Spleen (tissue), 11 donors: ENCODE measurements at regions not wholly inside any gene's neighbourhood (a gene's known extent, or its start where the extent isn't known, plus 50 kb on each side); places are given as distances from the start of the nearest gene placed in this dataset.
"Not testable (repeated sequence)": the region's sequence is repeated elsewhere in the genome, so short reads cannot be mapped to it uniquely, and the experiment has no call there.

Experiments used
- DNase-seq: peaks from one replicate; pipeline ENCODE4 v3.0.0-alpha.2; 2020
- H3K27ac ChIP-seq, 8 donors: fragments of 200-600 bp; sonication (generic) in 7 of 8; 1 replicate in 4 of 8; 2 replicates in 4 of 8; pipeline versions ENCODE4 v1.5.0 to v1.8.0; 2016 to 2021; ENCODE audit warnings: inconsistent platforms in 4 of 8, mild to moderate bottlenecking in 4 of 8, moderate library complexity in 1 of 8
- H3K27me3 ChIP-seq, 7 donors: fragments of 200-600 bp; sonication (generic) in 6 of 7; replicated peaks in 1 of 7; 1 replicate in 4 of 7; 2 replicates in 3 of 7; pipeline versions ENCODE4 v1.5.0 to v1.8.0; 2016 to 2021; ENCODE audit warnings: inconsistent platforms in 3 of 7, mild to moderate bottlenecking in 1 of 7
- H3K36me3 ChIP-seq, 6 donors: fragments of 200-600 bp; sonication (generic) in 5 of 6; 1 replicate in 4 of 6; 2 replicates in 2 of 6; pipeline versions ENCODE4 v1.5.0 to v1.8.0; 2016 to 2021; ENCODE audit warnings: inconsistent platforms in 2 of 6
- H3K4me1 ChIP-seq, 6 donors: fragments of 200-600 bp; sonication (generic) in 5 of 6; 1 replicate in 3 of 6; 2 replicates in 3 of 6; pipeline versions ENCODE4 v1.5.0 to v1.8.0; 2016 to 2021; ENCODE audit warnings: inconsistent platforms in 3 of 6
- H3K4me3 ChIP-seq, 8 donors: fragments of 200-600 bp; sonication (generic) in 7 of 8; 1 replicate in 4 of 8; 2 replicates in 4 of 8; pipeline versions ENCODE4 v1.5.0 to v1.8.0; 2016 to 2021; ENCODE audit warnings: inconsistent platforms in 4 of 8, mild to moderate bottlenecking in 4 of 8, moderate library complexity in 2 of 8
- H3K9me3 ChIP-seq, 8 donors: fragments of 200-600 bp; sonication (generic) in 7 of 8; 1 replicate in 4 of 8; 2 replicates in 4 of 8; pipeline versions ENCODE4 v1.5.0 to v1.8.0; 2016 to 2021; ENCODE audit warnings: inconsistent platforms in 4 of 8
- CTCF ChIP-seq, 11 experiments: fragments of 200-600 bp in 7 of 11; fragments of 450-650 bp in 4 of 11; sonication (generic) in 4 of 11; IDR thresholded peaks in 8 of 11; conservative IDR thresholded peaks in 3 of 11; 1 replicate in 7 of 11; 2 replicates in 4 of 11; pipeline versions ENCODE4 v1.4.0 to v1.8.0; 2016 to 2021; ENCODE audit warnings: antibody characterized with exemption in 11 of 11, inconsistent platforms in 4 of 11, mild to moderate bottlenecking in 1 of 11
- POLR2A ChIP-seq, 3 donors: fragments of 450-650 bp; IDR thresholded peaks; one replicate each; pipeline ENCODE4 v1.5.1; 2017; ENCODE audit warnings: antibody characterized with exemption in 3 of 3, mild to moderate bottlenecking in 1 of 3
- POLR2AphosphoS5 ChIP-seq, 3 donors: sonication (generic); formaldehyde crosslinking; IDR thresholded peaks; one replicate each; pipeline ENCODE4 v1.5.1; 2017; ENCODE audit warnings: antibody characterized with exemption in 3 of 3
- WGBS, 5 donors: extraction: QIAGEN DNeasy Blood & Tissue Kit in 3 of 5; methylation state at CpG; one replicate each; pipeline versions ENCODE4 v1.1.5 to v1.1.7; 2013 to 2018; 5-methylcytosine and 5-hydroxymethylcytosine counted together
- intact Hi-C: fragments of 100-400 bp; cut with DNase I; formaldehyde crosslinking; loops from one replicate; pipeline ENCODE4 v1.15.0; 2023; ENCODE audit warnings: low total_unique reads
- donor health status: healthy with polysubstance abuse.
- donor health status: DM: no; HTN: no; CAD: no; lungs with moderate emphysema.
- donor health status: DM: no; HTN: no; CAD: no.
- donor health status: Bipolar disorder and iron deficiency.
- donor health status: healthy.
- donor health status: DM: no; HTN: no; CAD: no.
- donor health status: DM: yes; HTN: yes; CAD: no.

DNA sequence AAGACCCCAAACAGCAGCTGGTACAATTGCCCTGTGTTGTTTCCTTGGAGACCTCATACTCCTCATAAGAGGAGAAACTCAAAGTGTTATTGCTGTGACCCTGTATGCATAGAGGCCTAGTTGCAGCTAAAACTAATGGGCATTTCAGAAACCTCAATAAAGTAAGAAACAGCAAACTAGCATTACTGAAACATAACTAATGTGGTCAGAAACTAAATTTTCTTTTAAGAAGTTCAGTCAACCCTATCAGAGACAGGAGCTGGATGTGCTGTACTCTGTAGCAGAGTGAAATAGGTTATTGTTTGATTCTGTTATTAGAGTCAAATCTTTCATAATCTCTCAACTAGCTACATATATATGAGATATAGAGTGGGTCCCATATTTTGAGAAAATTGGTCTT is 257.5 kb upstream of the IRS4 start:
- no peaks in the 10 kb centered on the region for H3K36me3 ChIP-seq
- peaks cover 0 to 3% (median 0%) of the 10 kb centered on the region in 7 donors for H3K27me3 ChIP-seq
- intact Hi-C loops = no loop called here
- no peak overlapping the region for H3K27ac ChIP-seq
- TF ChIP-seq POLR2AphosphoS5 (IDR thresholded peaks at IDR 0.05) (no peak), POLR2A (IDR thresholded peaks at IDR 0.05) (no peak), CTCF (IDR thresholded peaks at IDR 0.05 in 8 of 11, conservative IDR thresholded peaks at IDR 0.05 in 3 of 11) (no peak)
- DNase-seq = no peak
- H3K4me3 ChIP-seq = no peak overlapping the region
- no peaks in the 10 kb centered on the region for H3K4me1 ChIP-seq
- peaks cover 0 to 7% (median 0%) of the 10 kb centered on the region in 8 donors for H3K9me3 ChIP-seq

DNA sequence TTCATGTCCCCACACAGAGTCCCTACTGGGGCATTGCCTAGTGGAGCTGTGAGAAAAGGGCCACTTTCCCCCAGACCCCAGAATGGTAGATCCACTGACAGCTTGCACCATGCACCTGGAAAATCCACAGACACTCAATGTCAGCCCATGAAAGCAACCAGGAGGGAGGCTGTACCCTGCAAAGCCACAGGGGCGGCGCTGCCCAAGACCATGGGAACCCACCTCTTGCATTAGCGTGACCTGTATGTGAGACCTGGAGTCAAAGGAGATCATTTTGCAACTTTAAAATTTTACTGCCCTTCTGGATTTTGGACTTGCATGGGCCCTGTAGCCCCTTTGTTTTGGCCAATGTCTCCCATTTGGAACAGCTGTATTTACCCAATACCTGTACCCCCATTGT is 236.5 kb upstream of the IRS4 start:
- H3K27ac ChIP-seq, H3K27me3 ChIP-seq, H3K36me3 ChIP-seq, H3K4me1 ChIP-seq, H3K4me3 ChIP-seq, DNase-seq, H3K9me3 ChIP-seq, intact Hi-C loops: not testable (repeated sequence)
- 83 to 98% (median 89%) methylated on average over 3 of the region's 3 CpGs; no CpG with 5 or more reads in 1 of the 5 donors for WGBS, 5 donors

GRCh38 chrX:108947205-108947604 is 210.8 kb upstream of the IRS4 start:
- Histone ChIP-seq H3K36me3 (no peaks in the 10 kb centered on the region), H3K4me1 (no peaks in the 10 kb centered on the region), H3K27me3 (no peaks in the 10 kb centered on the region), H3K9me3 (peaks cover 0 to 3% (median 0%) of the 10 kb centered on the region in 8 donors), H3K27ac (no peak overlapping the region), H3K4me3 (no peak overlapping the region)
- DNase-seq = no peak
- intact Hi-C loops = no loop called here
- 84 to 100% (median 92%) methylated on average over 2 of the region's 2 CpGs for WGBS, 5 donors
- TF ChIP-seq CTCF (IDR thresholded peaks at IDR 0.05 in 8 of 11, conservative IDR thresholded peaks at IDR 0.05 in 3 of 11) (no peak), POLR2AphosphoS5 (IDR thresholded peaks at IDR 0.05) (no peak), POLR2A (IDR thresholded peaks at IDR 0.05) (no peak)

- H3K27me3 ChIP-seq = no peaks in the 10 kb centered on the region
- intact Hi-C loops = no loop called here
- no peak overlapping the region for H3K27ac ChIP-seq
- no peak for DNase-seq
- no peak overlapping the region for H3K4me3 ChIP-seq
- no peaks in the 10 kb centered on the region for H3K4me1 ChIP-seq
- TF ChIP-seq POLR2AphosphoS5 (IDR thresholded peaks at IDR 0.05) (no peak), CTCF (IDR thresholded peaks at IDR 0.05 in 8 of 11, conservative IDR thresholded peaks at IDR 0.05 in 3 of 11) (no peak), POLR2A (IDR thresholded peaks at IDR 0.05) (no peak)
- WGBS, 5 donors = 75 to 91% (median 81%) methylated on average over 4 of the region's 4 CpGs
- no peaks in the 10 kb centered on the region for H3K36me3 ChIP-seq
- peaks cover 0 to 3% (median 0%) of the 10 kb centered on the region in 8 donors for H3K9me3 ChIP-seq
Measured at GRCh38 chrX:108946531-108946930, 210.2 kb upstream of the IRS4 start.

- WGBS, 5 donors = 64 to 100% (median 71%) methylated on average over 1 to 3 of the region's 3 CpGs
Measured at GRCh38 chrX:108945883-108946523, 209.6 kb upstream of the IRS4 start.

More at GRCh38 chrX:108945883-108946523, 209.6 kb upstream of the IRS4 start:
- Histone ChIP-seq H3K27ac (no peak overlapping the region), H3K4me3 (no peak overlapping the region), H3K27me3 (no peaks in the 10 kb centered on the region), H3K9me3 (peaks cover 0 to 3% (median 0%) of the 10 kb centered on the region in 8 donors), H3K36me3 (no peaks in the 10 kb centered on the region), H3K4me1 (no peaks in the 10 kb centered on the region)
- TF ChIP-seq POLR2A (IDR thresholded peaks at IDR 0.05) (no peak), POLR2AphosphoS5 (IDR thresholded peaks at IDR 0.05) (no peak), CTCF (IDR thresholded peaks at IDR 0.05 in 8 of 11, conservative IDR thresholded peaks at IDR 0.05 in 3 of 11) (no peak)
- no peak for DNase-seq
- intact Hi-C loops = no loop called here
